Right ventricle myocardium superior (tissue), 1 donor: ENCODE measurements at regions not wholly inside any gene's neighbourhood (a gene's known extent, or its start where the extent isn't known, plus 50 kb on each side); places are given as distances from the start of the nearest gene placed in this dataset.

Experiments used
- ATAC-seq: fragments of 200-7000 bp; cut with Tn5 transposase; one replicate; pipeline ENCODE4 v1.9.1; 2020; ENCODE audit warnings: mild to moderate bottlenecking; ENCODE audit not compliant: poor library complexity
- DNase-seq: peaks from one replicate; pipeline ENCODE4 v3.0.0-alpha.2; 2020
- intact Hi-C: fragments of 100-400 bp; cut with DNase I; formaldehyde crosslinking; loops from one replicate; pipeline ENCODE4 v1.11.2; 2022
- donor health status: DM: no; HTN: yes; CAD: no; lungs with severe emphysema.

DNA sequence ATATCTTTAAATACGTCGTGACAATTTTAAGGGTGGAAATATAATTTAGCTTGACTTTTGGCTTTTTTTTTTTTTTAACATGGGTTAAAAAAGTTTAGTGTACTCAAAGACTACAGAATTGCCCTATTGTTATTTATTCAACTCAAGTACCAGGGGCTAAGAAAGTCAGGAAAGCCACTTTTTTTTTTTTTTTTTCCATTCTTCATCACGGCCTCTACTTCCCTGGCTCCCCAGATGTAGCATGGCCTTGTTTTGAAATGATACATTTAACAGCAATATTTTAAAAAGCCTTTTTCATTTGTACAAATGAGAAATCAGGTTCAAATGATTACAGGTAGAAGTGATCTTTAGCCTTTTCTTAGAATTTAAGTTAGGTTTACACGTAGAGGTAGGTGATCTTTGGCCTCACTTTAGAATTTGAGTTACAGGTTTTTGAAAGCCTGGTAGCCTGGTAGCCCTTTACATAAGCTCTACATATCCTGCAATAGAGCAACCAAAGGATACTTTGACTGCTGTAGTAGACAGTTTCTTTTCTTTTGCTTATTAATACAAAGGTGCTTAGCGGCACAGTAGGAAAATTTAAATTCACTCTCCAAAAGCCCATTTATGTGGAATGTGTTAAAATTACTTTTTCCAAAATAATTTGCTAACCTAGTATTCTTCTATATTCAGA lies 160.5 kb upstream of the MMS22L start:
- no peak for DNase-seq
- intact Hi-C loops, result no loop called here
- no peak for ATAC-seq

- ATAC-seq (no peak), DNase-seq (no peak)
- intact Hi-C loops, result no loop called here
Observed at GRCh38 chr6:97445407-97445806, 162.4 kb upstream of the MMS22L start.

- DNase-seq, result no peak
- ATAC-seq, result no peak
- intact Hi-C loops, result no loop called here
Observed at GRCh38 chr6:97449444-97449966, 166.5 kb upstream of the MMS22L start.

DNA sequence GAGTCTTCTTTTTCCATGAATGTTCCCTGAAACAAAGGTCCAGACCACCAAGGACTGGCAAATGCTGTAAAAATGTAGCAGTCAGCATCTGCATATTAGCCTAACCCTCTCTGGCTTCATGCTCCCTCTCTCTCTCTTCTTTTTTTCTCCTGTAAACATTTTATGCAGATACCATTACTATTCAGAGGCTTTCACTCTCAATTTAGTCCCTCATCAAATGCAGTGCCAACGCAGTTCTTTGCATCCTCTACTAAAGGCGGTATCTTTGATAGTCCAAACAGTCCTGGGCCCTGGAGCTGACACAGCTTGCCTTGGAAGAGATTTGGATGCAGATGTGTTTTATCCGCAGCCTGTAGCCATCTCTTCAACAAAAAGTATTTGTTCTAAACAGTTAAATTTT lies 167.1 kb upstream of the MMS22L start:
- intact Hi-C loops, result no loop called here
- DNase-seq (no peak), ATAC-seq (no peak)

DNA sequence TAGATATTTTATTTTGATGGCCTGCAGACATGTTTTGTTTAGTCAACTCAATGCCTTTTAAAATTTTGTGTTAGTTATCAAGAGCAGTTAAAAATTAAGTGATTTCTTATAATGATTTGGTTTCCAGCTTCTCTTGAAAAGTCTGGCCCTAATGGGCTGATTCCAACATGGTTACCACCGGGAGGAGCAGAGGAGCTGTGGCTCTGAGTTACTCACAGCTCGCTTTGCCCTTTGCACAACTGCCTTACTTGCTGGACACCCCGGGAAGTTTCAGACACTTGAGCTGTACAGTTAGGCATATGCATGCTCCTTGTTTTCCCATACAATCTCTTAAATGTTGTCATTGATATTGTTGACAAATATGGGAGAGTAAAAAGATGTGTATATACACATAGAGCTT lies 173.1 kb upstream of the MMS22L start:
- intact Hi-C loops, result no loop called here
- ATAC-seq, result no peak

GRCh38 chr6:97459535-97459934 lies 176.5 kb upstream of the MMS22L start:
- intact Hi-C loops, result no loop called here
- no peak for ATAC-seq
- DNase-seq, result no peak

More for the DNA sequence above, 173.1 kb upstream of the MMS22L start:
- no peak for DNase-seq

GRCh38 chr6:97459986-97460385 lies 177.0 kb upstream of the MMS22L start:
- ATAC-seq (no peak), DNase-seq (no peak)
- intact Hi-C loops, result no loop called here

- ATAC-seq (no peak), DNase-seq (no peak)
- intact Hi-C loops, result no loop called here
Observed at GRCh38 chr6:97460394-97461080, 177.5 kb upstream of the MMS22L start.

DNA sequence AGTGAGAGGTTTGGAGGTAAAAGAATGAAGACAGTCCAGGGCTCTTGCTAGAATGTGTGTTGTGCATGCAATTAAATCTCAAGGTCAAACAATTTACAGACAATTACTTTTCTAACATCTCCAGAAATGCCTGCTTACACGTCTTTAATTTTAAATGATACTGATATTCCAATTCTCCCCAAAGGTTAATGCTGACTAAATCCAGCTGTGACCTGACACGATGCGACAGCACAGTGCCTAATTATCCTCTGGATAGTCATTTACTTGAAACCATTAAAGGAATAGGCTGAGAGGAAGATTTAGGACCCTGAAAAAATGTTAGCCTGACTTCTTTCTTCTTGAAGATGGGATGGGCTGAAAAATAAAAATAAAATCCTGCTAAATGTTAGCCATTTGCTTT lies 178.2 kb upstream of the MMS22L start:
- intact Hi-C loops, result no loop called here
- ATAC-seq (no peak), DNase-seq (no peak)

DNA sequence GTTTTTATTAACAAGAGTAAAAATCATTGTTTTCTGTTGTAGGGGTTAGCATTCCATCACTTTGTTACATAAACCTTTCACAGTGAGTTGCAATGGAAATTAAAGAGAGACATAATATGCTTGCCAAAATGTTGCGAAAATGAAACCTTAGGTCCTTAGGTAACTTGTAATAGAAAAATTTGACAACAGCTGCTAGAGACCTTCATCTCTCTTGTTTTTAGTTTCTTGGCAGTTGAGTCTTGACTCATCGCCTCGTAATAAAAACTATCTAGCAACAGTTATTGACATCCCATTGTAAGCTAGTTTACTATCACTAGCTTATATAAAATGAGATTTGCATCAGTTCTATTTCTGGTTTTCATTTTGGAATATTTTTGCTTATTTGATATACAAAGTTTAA lies 179.0 kb upstream of the MMS22L start:
- DNase-seq, result no peak
- ATAC-seq, result no peak
- intact Hi-C loops, result no loop called here

DNA sequence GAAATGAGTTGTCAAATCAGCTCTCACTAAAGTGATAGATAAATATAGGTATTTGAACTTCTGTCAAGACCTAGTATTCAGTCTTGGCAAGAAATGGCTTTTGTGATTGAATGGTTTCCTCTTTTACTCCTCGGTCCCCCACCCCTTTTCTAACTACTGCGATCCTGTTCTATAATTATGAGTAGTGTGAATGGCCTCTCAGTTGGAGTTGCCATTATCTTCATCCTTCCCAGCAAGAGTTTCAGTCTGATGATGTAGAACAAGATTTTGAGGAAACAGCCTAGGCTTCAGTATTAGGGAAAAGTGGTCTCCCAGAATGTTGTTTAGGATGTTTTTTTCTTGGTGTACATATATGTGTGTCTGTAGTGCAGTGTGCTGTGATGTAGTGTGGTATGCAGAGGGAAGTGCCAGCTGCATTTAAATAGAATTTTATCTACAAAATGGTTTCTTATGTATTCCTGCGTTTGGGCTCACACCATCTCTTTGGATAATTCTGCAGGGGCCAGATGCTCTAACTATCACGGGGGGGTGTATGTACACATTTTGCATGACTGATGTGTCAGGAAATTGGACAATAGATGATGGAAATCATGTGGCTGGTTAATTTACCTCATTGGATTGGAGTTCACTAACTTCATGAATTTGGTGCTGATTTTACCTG lies 180.1 kb upstream of the MMS22L start:
- DNase-seq (no peak), ATAC-seq (no peak)
- intact Hi-C loops, result no loop called here

DNA sequence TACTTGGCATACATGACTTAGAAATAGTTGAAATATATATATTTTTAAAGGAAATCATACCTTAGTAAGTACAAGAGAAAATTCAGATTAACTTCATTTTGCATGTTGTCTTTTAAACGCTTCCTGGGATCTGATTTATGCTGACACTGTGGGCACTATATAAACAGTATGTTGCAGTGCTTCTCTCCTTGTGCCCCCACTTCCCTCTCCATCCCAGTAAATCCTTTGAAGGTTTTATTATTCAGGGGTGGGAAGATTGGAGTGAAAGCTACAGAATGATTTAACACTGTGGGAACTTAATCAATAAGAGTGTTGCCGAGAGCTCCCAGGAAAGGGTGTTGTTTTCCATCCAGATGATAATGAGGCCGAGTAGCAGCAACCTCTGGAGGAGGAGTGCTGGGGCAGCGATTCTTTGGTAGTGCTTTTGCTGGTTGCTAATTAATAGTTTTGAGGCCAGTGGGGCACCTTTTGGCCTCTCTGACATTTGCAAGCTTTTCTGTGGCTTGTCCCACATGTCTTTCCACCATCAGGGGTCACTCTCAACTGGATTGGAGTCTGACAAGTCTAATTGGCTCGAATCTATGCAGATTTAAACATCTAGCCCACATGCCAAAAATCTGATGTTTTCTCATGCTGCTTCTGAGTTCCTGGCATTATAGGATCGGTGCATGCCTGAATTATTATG lies 183.0 kb upstream of the MMS22L start:
- intact Hi-C loops, result no loop called here
- ATAC-seq (no peak), DNase-seq (no peak)

DNA sequence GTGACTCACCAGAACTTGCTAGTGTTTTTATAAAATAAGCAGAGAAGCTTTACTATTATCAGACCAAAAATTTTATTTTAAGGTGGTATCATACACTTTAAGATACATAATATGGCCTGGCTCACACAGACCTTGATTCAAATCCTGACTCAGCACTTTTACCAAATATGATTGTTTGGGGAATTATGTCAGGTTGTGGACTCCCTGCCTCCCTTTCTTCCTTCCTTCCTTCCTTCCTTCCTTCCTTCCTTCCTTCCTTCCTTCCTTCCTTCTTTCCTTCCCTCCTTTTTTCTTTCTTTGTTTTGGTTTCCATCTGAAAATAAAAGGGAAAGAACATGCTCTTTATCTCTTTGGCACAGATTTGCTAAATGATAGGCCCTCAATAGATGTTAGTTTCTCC lies 186.0 kb upstream of the MMS22L start:
- ATAC-seq (no peak), DNase-seq (no peak)
- intact Hi-C loops, result no loop called here

DNA sequence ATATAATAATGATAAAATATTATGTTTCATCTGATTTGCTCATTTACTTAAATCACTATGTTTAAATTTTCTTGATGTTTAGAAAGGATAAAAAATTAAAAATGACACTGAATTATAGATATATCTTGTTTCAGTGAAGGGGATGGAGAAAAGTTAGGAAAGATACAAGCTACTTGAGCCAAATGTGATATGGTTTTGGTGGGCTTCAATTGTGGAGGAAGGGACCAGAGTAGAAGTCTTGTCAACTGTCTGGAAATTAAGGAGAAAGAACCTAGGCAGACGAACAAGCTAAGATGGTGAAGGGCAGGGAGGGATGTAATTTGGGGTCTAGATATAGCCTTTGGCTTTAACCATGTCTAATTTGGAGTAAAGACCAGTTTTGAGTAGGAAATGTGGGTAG lies 186.4 kb upstream of the MMS22L start:
- ATAC-seq (no peak), DNase-seq (no peak)
- intact Hi-C loops, result no loop called here

- intact Hi-C loops, result no loop called here
- DNase-seq (no peak), ATAC-seq (no peak)
Observed at GRCh38 chr6:97470322-97470721, 187.3 kb upstream of the MMS22L start.

DNA sequence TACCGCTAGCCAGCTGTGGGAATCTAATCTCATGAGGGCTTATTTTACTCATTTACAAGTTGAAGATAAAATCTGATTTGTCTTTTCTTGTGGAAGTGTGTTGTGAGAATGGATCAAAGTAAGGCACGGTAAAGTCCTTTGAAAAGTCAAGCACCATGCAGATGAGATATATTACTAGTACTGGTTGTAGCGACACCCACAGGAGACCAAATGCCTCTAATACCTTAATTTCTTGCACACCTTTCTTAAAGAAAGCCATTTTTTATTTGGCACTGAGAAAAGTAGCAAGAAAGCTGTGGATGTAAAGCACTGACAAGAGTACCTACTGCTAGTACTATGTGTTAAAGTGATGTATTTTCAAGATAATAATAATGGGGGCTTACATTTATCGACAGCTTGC lies 191.0 kb upstream of the MMS22L start:
- intact Hi-C loops, result no loop called here
- DNase-seq (no peak), ATAC-seq (no peak)

DNA sequence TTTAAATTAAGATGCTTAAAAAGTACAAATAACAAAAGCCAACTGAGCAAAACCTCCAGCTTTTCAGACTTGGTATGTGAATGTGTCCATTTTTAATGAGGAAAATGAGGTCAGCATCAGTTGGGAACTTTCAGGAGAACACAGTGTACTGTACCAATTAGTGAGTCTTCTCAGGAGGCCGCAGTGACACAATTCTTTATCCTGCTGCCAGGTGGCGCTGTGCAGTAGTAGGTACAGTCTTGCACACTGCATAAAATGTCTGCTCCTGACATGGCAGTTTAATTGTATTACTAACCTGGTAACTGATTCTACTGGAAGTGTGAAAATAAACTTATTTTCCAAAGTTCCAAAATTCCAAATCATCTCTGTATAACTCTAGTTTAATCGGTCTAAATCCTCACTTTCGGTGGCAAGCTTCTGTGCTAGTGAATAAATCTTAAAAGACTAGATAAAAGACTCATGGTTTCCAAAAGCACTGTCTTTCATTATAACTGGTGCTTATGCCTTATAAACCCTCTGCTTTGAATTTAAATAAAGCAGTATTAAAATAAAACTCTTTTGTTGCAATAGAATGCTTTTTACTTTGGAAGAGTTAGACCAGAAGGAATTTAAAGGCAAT lies 214.8 kb upstream of the MMS22L start:
- DNase-seq (peak; percentile 64), ATAC-seq (peak; percentile 91)
- intact Hi-C loops, result no loop called here

DNA sequence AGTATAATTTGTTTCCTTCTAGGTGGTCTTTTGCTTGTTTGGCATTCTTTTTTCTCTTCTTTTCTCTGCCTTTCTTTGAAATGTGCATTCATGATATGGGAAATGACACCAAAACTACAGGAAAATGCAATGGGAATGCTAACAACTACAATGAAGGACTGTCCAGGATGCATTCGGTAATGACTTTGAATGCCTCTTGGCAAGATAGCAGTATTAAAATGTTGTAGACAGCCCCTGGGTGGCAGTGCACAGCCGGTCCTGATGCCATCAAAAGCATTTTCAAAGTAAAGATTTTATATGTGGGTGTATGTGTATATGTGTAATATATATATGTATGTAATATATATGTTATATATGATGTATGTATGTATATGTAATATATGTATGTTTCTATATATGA lies 218.8 kb upstream of the MMS22L start:
- ATAC-seq (no peak), DNase-seq (no peak)
- intact Hi-C loops, result no loop called here

DNA sequence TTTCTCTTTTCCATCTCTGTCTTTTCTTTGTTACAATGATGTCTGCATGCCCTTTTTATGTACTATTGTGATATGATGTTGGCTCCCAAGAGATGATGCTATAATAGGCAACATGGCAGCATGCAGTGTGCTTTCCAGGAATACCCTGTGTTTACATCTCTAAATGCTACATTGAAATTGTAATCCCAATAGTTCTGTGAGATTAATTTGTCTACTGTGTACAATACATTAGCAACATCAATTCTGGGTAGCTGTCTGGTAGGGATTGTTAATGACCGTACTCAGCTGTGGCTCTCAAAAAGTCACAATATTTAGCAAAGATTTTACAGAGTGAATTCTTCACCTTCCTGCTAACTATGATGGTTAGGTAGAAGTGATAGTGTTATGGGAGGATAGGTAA lies 225.6 kb upstream of the MMS22L start:
- ATAC-seq (no peak), DNase-seq (no peak)
- intact Hi-C loops, result no loop called here
